HuH-7 (cell line): ENCODE measurements at regions not wholly inside any gene's neighbourhood (a gene's known extent, or its start where the extent isn't known, plus 50 kb on each side); places are given as distances from the start of the nearest gene placed in this dataset.
A peak's percentile ranks its signal among the peaks of the same experiment; 100 is the strongest.

Experiments used
- DNase-seq: peaks from one replicate; pipeline ENCODE4 v3.0.0; 2011; ENCODE audit warnings: low spot score

- no peak for DNase-seq
Measured at GRCh38 chr11:130737866-130738431, 178.3 kb downstream of the SNX19 start.

DNA sequence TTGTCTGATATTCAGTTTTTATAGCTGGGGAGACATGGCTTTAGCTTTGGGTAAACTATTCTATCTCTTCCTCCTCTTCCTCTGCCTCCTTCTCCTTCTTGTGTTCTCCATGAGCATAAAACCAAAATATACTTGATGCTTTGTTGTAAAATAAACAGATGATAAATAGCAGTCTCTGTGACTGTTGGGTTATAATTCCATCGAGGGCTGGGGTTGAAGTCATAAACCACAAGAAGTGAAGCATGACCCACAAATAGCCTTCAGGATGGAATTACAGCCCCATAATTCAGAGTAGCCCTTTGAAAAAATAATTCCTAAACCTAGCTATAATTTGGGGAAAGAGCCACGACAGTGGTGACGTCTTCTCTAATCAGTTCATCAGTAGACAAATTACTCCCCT is 177.7 kb downstream of the SNX19 start:
- no peak for DNase-seq

DNA sequence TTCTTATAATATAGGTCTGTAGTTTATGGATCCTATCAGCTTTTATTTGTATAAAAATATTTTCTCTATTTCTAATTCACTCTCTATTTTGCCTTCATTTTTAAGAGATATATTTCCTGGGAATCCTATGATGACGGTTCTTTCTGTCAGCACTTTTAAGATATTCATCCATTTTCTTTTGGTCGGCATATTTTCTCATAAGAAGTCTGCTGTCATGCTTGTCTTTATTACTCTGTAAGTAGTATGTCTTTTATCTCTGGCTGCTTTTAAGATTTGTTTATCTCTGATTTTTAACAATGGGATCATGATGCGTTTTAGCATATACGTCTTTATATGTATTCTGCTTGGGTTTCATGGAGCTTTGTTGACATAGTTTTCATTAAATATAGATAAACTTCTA is 175.5 kb downstream of the SNX19 start:
- no peak for DNase-seq

DNA sequence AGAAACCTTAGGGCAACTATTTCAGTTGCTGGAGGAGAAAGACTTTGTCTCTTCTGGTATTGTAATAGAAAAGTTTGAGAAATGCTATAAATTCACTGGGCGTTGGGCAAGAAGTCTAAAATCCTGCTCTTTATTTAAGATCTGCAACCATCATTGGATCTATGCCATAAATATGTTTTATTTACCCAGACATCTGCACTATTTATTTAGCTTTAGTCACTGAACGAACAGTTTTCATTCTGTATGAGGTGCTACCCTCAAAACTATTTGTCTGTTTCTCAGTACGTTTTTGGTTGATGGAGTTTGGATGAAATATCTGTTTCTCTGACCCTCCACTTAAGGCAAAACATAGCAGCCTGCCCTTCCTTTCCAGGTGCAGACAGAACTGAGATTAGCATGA is 171.5 kb downstream of the SNX19 start:
- DNase-seq, result no peak

GRCh38 chr11:130749216-130749615 is 167.1 kb downstream of the SNX19 start:
- no peak for DNase-seq

GRCh38 chr11:130760515-130761125 is 155.7 kb downstream of the SNX19 start:
- DNase-seq, result no peak

DNA sequence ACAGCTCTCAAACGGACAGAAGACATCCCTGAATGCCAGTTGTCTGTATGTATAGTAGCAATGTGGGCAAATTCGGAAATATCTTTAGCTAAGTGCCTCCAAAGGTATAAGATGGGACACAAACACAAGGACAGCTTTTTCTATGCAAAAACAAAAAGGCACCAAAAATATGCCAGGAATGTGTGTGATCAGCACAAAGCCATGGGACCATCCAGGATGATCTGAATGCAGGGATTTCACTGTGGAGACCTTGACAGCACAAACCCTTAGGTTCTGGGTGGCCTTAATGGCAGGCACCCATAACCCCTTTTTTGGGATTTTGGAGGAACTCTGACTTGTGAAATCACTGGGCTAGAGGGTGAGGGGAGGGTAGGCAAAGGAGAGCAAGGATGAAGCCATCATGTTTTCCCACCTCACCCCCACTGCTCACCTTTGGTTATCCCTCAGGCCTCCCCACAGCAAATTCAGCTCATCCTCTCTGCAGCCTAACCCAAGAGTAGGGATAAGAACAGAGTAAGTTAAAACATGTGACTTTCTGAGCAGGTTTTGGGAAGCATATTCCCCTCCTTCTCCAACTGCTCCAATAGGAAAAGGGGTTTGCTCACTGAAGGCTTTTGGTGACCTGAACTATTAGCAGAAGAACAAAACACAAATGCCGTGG is 154.6 kb downstream of the SNX19 start:
- no peak for DNase-seq

- no peak for DNase-seq
Measured at GRCh38 chr11:130762638-130763037, 153.6 kb downstream of the SNX19 start.

DNA sequence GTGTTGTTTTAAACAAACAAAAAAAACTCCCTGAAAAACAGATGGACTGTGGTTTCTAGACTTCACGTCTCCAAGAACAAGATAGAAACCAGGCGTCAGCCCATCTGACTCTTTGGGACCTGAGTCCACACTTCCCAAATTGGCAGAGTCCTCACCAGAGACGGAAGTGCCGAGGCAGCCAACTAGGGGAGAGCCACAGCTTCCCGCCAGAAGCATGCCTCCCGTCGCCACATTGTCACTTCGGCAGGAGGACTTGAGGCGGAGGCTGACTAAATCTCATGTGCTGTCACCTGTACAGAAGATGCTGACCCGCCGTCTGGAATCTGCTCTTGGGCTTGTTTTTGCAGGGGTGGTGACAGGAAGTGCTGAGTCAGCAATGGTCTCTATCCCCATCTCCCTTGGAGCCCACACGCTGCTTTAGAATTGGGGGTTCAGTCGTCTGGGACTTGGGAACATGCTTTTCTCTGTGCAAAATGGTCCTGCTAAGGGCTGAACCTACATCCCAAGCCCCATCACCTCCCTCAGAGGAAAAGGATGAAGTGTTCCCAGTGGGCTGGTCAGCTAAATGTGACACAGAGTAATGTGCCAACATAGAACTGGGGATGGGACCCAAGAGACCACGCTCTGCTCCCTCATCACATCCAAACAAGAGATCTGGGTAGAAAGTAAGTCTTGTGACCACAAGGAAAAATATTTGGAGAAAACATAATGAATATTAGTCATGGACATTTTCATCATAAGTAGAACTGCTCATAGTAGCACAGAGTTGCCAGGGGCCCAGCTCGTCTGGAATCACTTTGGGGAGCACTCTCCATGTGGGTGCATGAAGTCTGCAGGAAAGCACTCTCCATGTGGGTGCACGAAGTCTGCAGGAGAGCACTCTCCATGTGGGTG is 152.9 kb downstream of the SNX19 start:
- no peak for DNase-seq

DNA sequence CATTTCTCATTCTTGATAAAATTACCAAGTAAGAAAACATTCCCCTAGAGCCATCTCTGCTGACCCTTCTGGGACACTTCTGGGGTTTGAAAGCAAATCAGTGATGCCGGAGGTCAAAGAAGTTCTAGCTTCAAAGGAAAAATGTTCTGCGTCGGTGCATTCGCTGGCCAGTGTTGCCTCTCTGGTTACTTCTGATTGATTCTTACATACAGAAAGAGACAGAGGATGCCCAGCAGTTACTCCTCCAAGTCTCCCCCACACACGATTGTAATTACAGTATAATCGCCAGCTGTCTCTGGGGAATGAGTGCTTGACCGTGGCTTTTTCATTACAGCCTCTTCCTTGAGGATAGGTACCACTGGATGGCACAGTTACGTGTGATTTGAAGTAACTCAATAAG is 150.9 kb downstream of the SNX19 start:
- no peak for DNase-seq

- no peak for DNase-seq
Measured at GRCh38 chr11:130765951-130766649, 150.2 kb downstream of the SNX19 start.

GRCh38 chr11:130766650-130767565 is 149.4 kb downstream of the SNX19 start:
- DNase-seq, result no peak

DNA sequence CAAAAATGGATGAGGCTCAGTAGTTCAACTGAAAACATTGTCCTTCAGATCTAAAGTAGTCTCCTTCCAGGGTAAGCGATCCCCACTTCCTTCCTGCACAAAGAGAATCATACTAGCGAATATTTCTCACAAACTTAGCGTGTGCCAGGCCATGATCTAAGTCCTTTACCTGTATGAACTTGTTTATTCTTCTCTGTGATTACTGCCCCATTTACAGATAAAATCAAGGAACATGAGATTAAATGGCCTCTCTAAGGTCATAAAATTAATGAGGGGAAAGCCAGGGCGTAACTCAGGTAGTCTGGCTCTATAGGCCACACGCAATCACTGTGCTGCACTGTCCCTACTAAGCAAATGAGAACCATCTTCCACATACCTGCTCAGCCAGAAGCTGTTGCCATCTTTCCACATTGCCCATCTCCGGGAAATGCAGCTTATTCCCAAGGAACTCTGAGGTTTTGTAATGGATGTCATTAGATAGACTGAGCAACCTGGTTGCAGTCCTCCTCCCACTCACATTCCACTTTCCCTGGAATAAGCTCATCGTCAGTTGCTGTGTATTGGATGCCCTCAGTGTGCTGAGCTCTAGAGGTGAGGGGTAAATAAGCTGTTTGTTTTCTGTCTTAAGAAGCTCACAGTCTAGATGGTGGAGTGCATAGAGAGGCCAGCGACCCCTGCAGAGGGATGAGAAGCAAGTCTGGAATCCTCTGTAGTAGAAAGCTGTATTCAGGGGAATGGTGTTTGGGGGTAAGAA is 146.3 kb downstream of the SNX19 start:
- DNase-seq, result no peak

- DNase-seq, result no peak
Measured at GRCh38 chr11:130771708-130772107, 144.6 kb downstream of the SNX19 start.

DNA sequence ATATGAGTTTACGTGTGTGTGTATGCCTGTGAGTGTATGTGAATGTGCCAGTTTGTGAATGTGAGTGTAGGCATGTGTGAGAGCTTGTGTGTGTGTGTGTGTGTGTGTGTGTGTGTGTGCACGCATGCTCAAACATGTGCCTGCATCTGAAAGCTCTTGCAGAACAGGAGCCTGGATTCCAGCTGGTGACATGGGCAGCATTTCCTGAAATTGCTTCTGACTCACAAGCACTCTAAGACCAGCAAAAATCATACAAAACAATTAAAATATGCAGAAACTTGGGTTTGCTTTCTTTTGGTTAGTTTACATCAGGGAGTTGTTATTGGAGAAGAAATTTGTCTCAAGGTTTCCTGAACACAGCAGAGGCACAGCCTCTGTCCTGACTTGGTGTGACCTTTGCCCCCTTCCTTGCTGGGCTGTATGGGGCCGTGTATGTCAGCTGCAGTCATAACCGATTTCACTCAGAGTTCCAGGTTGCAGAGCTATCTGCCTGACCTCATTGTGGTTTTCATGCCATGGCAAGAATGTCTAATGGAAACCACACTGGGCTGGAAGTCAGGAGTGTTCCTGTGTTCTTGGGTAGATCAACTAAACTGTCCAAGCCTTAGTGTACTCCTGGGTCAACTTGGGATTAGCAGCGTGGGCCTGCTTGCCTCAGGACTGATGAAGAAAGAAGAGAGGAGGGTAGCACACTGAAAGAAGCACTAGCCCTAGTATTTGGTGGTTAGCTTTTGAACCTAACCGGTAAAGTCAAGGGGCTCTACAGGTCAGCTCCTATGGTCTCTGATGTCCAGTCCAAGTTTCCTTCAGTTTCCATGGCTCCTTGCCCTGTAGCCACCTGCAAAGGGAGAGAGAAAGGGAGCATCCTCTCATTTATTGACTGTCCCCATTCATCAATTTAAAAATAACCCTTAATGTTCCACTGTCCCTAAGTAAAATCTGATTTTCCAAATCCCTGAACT is 143.7 kb downstream of the SNX19 start:
- DNase-seq, result peak; percentile 10

DNA sequence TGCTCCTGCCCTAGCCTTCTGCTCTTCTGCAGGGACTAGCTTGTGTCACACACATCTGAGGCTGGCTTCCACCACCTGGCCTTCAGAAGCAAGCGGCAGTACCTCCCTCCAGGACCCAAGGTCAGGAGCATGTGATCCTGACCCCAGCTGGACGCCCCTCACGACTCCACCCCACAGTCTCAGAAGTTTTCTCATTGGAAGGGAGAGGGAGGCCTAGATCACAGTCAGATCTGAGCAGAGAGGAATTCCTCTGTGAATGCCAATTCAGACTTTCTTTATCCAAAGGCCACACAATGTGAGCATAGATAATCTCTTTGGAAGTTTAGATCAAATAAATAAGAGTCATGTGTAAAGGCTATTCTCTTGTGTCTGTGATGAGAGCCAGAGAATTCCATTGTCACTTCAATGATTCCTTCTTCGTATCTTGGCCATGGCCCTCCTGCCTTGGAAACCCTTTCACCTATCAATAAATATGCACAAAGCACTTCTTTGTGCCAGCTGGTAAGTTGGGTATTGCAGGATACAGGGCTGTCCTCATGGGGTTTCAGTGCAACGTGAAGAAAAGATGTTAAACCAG is 142.9 kb downstream of the SNX19 start:
- DNase-seq, result no peak

- no peak for DNase-seq
Measured at GRCh38 chr11:130774703-130775102, 141.6 kb downstream of the SNX19 start.

DNA sequence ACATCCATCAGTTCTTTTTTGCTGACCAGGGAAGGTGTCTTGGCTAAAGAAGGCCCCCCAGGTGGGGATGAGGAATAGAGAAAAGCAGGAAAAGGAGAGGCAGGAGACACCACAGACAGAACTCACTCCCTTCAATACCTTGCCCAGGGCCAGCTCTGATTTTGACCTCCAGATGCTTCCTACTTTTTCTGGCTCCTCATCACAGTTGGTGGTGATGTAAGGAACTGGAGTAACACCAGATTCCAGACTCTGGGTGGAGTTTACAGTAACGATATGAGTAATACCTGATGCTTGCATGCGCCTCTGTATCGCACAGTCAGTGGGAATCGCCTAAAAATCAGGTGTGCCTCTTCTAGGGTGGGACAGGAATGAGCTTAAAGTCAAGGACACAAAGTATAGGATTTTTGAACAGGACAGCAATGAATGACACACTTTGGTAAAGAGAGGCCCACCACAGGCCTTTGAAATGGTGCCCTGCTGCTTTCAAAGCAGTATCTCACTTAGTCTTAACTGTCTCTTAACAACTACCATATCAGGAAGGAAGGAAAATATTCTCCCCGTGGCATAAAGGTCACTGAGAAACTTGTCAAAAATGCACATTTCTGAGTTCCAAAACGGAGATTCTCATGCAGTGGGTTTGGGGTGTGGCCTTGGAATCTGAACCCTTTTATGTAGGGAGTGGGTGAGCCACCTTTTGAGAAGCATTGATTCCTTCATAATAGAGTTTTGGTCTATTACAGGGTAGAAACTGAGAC is 140.8 kb downstream of the SNX19 start:
- DNase-seq, result no peak
